Muscle of leg (tissue), 3 donors: ENCODE measurements at regions not wholly inside any gene's neighbourhood (a gene's known extent, or its start where the extent isn't known, plus 50 kb on each side); places are given as distances from the start of the nearest gene placed in this dataset.

Source experiments
- DNase-seq: peaks from one replicate; pipeline ENCODE4 v3.0.0; 2013
- H3K27ac ChIP-seq: one replicate; pipeline ENCODE4 v1.5.1; 2013; ENCODE audit warnings: mild to moderate bottlenecking, low read length, control low read depth
- H3K27me3 ChIP-seq: one replicate; pipeline ENCODE4 v1.6.1; 2013; ENCODE audit warnings: low read length; ENCODE audit not compliant: control insufficient read depth, insufficient read depth
- H3K36me3 ChIP-seq: one replicate; pipeline ENCODE4 v1.6.1; 2013; ENCODE audit warnings: low read length; ENCODE audit not compliant: control insufficient read depth, insufficient read depth
- H3K4me1 ChIP-seq: one replicate; pipeline ENCODE4 v1.6.1; 2013; ENCODE audit warnings: low read length; ENCODE audit not compliant: control insufficient read depth, insufficient read depth
- H3K4me3 ChIP-seq: one replicate; pipeline ENCODE4 v1.5.1; 2013; ENCODE audit warnings: low read length, control low read depth
- H3K9me3 ChIP-seq: replicated peaks from 2 replicates; pipeline ENCODE4 v1.6.1; 2013; ENCODE audit warnings: low read depth, low read length; ENCODE audit not compliant: control insufficient read depth
- WGBS: methylation state at CpG from one replicate; pipeline ENCODE4 v1.1.5; 2013; ENCODE audit warnings: missing lambda C conversion rate; ENCODE audit not compliant: insufficient coverage; 5-methylcytosine and 5-hydroxymethylcytosine counted together

GRCh38 chr1:170267317-170267716 is 121.6 kb downstream of the NTMT2 start:
- Histone ChIP-seq H3K9me3 (no peaks in the 10 kb centered on the region), H3K4me3 (no peak overlapping the region), H3K36me3 (no peaks in the 10 kb centered on the region), H3K4me1 (no peaks in the 10 kb centered on the region), H3K27me3 (no peaks in the 10 kb centered on the region), H3K27ac (no peak overlapping the region)
- DNase-seq = no peak

- no peaks in the 10 kb centered on the region for H3K27me3 ChIP-seq
- 57% methylated on average over 1 of the region's 3 CpGs for WGBS
- no peaks in the 10 kb centered on the region for H3K36me3 ChIP-seq
- H3K4me1 ChIP-seq = peaks cover 10% of the 10 kb centered on the region
- no peak for DNase-seq
- no peak overlapping the region for H3K27ac ChIP-seq
- no peak overlapping the region for H3K4me3 ChIP-seq
- H3K9me3 ChIP-seq = no peaks in the 10 kb centered on the region
Measured at GRCh38 chr1:170271430-170272161, 125.8 kb downstream of the NTMT2 start.

DNA sequence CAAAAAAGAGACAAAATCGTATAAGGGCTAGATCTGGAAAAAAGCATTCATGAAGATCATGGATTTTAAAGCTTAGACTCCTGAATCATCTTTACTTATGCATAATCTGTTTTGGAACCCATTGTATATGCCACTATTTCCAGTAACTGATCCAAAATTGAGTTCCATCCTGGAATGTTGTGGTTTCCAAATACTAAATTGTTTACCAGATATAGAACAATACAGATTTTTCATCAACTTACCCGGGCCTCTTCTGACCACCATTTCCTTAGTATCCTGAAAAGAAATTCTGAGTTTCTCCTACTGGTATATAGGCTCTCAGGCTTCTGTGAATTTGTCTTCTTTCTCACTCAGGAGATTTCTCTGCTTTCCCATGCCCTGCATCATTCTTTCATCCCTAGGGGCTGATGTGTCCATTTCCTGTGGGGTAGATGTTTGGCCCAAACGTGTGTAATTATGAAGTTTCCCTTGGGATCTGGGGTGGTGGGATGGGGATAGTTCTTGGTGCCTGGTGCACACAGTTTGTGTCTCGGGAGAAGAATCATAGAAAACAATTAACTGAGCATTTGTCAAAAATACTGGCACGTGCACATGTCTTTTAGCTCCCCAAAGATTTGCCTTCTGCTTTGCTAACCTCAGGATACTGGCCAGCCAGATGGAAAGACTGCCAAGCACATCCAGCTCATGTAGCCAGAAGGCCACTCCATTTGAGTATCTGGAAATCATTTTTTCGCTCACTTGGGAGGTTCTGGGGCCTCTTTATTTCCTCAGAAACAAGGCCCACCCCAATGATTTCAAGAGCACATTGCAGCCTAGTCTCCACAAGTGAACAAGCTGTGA is 127.8 kb downstream of the NTMT2 start:
- Histone ChIP-seq H3K4me3 (no peak overlapping the region), H3K27ac (peak overlapping the region; percentile 74), H3K4me1 (peaks cover 10% of the 10 kb centered on the region), H3K27me3 (no peaks in the 10 kb centered on the region), H3K36me3 (no peaks in the 10 kb centered on the region), H3K9me3 (no peaks in the 10 kb centered on the region)
- DNase-seq = peak; percentile 97
- 11% methylated on average over 2 of the region's 6 CpGs for WGBS

- no peak overlapping the region for H3K4me3 ChIP-seq
- H3K36me3 ChIP-seq = no peaks in the 10 kb centered on the region
- DNase-seq = no peak
- 38% methylated on average over 4 of the region's 5 CpGs for WGBS
- H3K9me3 ChIP-seq = no peaks in the 10 kb centered on the region
- H3K27ac ChIP-seq = peak overlapping the region; percentile 74
- H3K4me1 ChIP-seq = peaks cover 10% of the 10 kb centered on the region
- H3K27me3 ChIP-seq = no peaks in the 10 kb centered on the region
Measured at GRCh38 chr1:170274131-170274501, 128.4 kb downstream of the NTMT2 start.

- Histone ChIP-seq H3K9me3 (no peaks in the 10 kb centered on the region), H3K36me3 (no peaks in the 10 kb centered on the region), H3K27ac (no peak overlapping the region), H3K4me1 (peaks cover 10% of the 10 kb centered on the region), H3K27me3 (no peaks in the 10 kb centered on the region), H3K4me3 (no peak overlapping the region)
- WGBS = no CpG with 5 or more reads among the region's 2 CpGs
- DNase-seq = no peak
Measured at GRCh38 chr1:170277985-170278384, 132.2 kb downstream of the NTMT2 start.

- no peaks in the 10 kb centered on the region for H3K9me3 ChIP-seq
- no peak for DNase-seq
- WGBS = no CpG with 5 or more reads among the region's 3 CpGs
- H3K27ac ChIP-seq = no peak overlapping the region
- H3K27me3 ChIP-seq = no peaks in the 10 kb centered on the region
- no peak overlapping the region for H3K4me3 ChIP-seq
- no peaks in the 10 kb centered on the region for H3K36me3 ChIP-seq
- H3K4me1 ChIP-seq = peaks cover 3% of the 10 kb centered on the region
Measured at GRCh38 chr1:170284016-170284415, 138.3 kb downstream of the NTMT2 start.

GRCh38 chr1:170284512-170284911 is 138.8 kb downstream of the NTMT2 start:
- H3K4me3 ChIP-seq = no peak overlapping the region
- H3K36me3 ChIP-seq = no peaks in the 10 kb centered on the region
- DNase-seq = peak; percentile 64
- 18% methylated on average over 2 of the region's 7 CpGs for WGBS
- H3K9me3 ChIP-seq = no peaks in the 10 kb centered on the region
- H3K27me3 ChIP-seq = no peaks in the 10 kb centered on the region
- H3K4me1 ChIP-seq = peaks cover 3% of the 10 kb centered on the region
- no peak overlapping the region for H3K27ac ChIP-seq

- no CpG with 5 or more reads among the region's 5 CpGs for WGBS
- peak; percentile 68 for DNase-seq
- Histone ChIP-seq H3K36me3 (no peaks in the 10 kb centered on the region), H3K4me1 (peaks cover 3% of the 10 kb centered on the region), H3K9me3 (no peaks in the 10 kb centered on the region), H3K27ac (no peak overlapping the region), H3K27me3 (no peaks in the 10 kb centered on the region), H3K4me3 (no peak overlapping the region)
Measured at GRCh38 chr1:170284951-170285350, 139.2 kb downstream of the NTMT2 start.

- no peaks in the 10 kb centered on the region for H3K9me3 ChIP-seq
- no CpG with 5 or more reads among the region's 3 CpGs for whole genome bisulfite sequencing
- no peak overlapping the region for H3K4me3 ChIP-seq
- no peak for DNase-seq
- no peak overlapping the region for H3K27ac ChIP-seq
- H3K27me3 ChIP-seq = no peaks in the 10 kb centered on the region
- peaks cover 3% of the 10 kb centered on the region for H3K4me1 ChIP-seq
- H3K36me3 ChIP-seq = no peaks in the 10 kb centered on the region
Measured at GRCh38 chr1:170288155-170288554, 142.4 kb downstream of the NTMT2 start.

- no CpG with 5 or more reads among the region's 1 CpG for WGBS
- Histone ChIP-seq H3K36me3 (no peaks in the 10 kb centered on the region), H3K27me3 (no peaks in the 10 kb centered on the region), H3K27ac (peak overlapping the region; percentile 52), H3K4me3 (no peak overlapping the region), H3K9me3 (no peaks in the 10 kb centered on the region), H3K4me1 (no peaks in the 10 kb centered on the region)
- peak; percentile 31 for DNase-seq
Measured at GRCh38 chr1:170290276-170290675, 144.5 kb downstream of the NTMT2 start.
